ENCODE measurements at regions not wholly inside any gene's neighbourhood (a gene's known extent, or its start where the extent isn't known, plus 50 kb on each side); places are given as distances from the start of the nearest gene placed in this dataset.

- CTCF ChIA-PET: no interaction called here
- H3K27me3 ChIP-seq (ENCODE audit: control insufficient read depth, insufficient read depth, low read length): no peaks in the 10 kb centered on the region
- POLR2A ChIA-PET: no interaction called here
- no peak overlapping the region for H3K4me3 ChIP-seq (ENCODE audit: low read depth, low read length)
- H3K9me3 ChIP-seq (ENCODE audit: control insufficient read depth, insufficient read depth, low read length): no peaks in the 10 kb centered on the region
- TF ChIP-seq CTCF (IDR thresholded peaks at IDR 0.05; ENCODE audit: low read depth, low read length): no peak
- no peak for DNase-seq (ENCODE audit: low read depth, low spot score)
- no peak overlapping the region for H3K27ac ChIP-seq (ENCODE audit: low read depth, low read length)
Observed at GRCh38 chr1:55938376-55938850, 641.0 kb downstream of the PLPP3 start.

- H3K27me3 ChIP-seq (ENCODE audit: control insufficient read depth, insufficient read depth, low read length): no peaks in the 10 kb centered on the region
- no peak overlapping the region for H3K27ac ChIP-seq (ENCODE audit: low read depth, low read length)
- ChIA-PET CTCF (no interaction called here), POLR2A (no interaction called here)
- DNase-seq (ENCODE audit: low read depth, low spot score): no peak
- H3K9me3 ChIP-seq (ENCODE audit: control insufficient read depth, insufficient read depth, low read length): no peaks in the 10 kb centered on the region
- no peak for TF ChIP-seq CTCF (IDR thresholded peaks at IDR 0.05; ENCODE audit: low read depth, low read length)
- H3K4me3 ChIP-seq (ENCODE audit: low read depth, low read length): no peak overlapping the region
Observed at GRCh38 chr1:55937840-55938375, 641.5 kb downstream of the PLPP3 start.

- H3K9me3 ChIP-seq (ENCODE audit: control insufficient read depth, insufficient read depth, low read length): no peaks in the 10 kb centered on the region
- H3K27me3 ChIP-seq (ENCODE audit: control insufficient read depth, insufficient read depth, low read length): no peaks in the 10 kb centered on the region
- no peak overlapping the region for H3K4me3 ChIP-seq (ENCODE audit: low read depth, low read length)
- DNase-seq (ENCODE audit: low read depth, low spot score): no peak
- TF ChIP-seq CTCF (IDR thresholded peaks at IDR 0.05; ENCODE audit: low read depth, low read length): no peak
- POLR2A ChIA-PET: no interaction called here
- CTCF ChIA-PET: no interaction called here
- H3K27ac ChIP-seq (ENCODE audit: low read depth, low read length): no peak overlapping the region
Observed at GRCh38 chr1:55935236-55935635, 644.1 kb downstream of the PLPP3 start.

GRCh38 chr1:55932402-55932801 is 647.0 kb downstream of the PLPP3 start:
- no peaks in the 10 kb centered on the region for H3K9me3 ChIP-seq (ENCODE audit: control insufficient read depth, insufficient read depth, low read length)
- TF ChIP-seq CTCF (IDR thresholded peaks at IDR 0.05; ENCODE audit: low read depth, low read length): no peak
- CTCF ChIA-PET: interaction anchor here (0.7 kb wide), 1 partner anchor 18 kb away, joined by 3 read pairs; no protein-coding TSS in a partner anchor
- POLR2A ChIA-PET: no interaction called here
- no peak overlapping the region for H3K4me3 ChIP-seq (ENCODE audit: low read depth, low read length)
- H3K27me3 ChIP-seq (ENCODE audit: control insufficient read depth, insufficient read depth, low read length): no peaks in the 10 kb centered on the region
- no peak for DNase-seq (ENCODE audit: low read depth, low spot score)
- H3K27ac ChIP-seq (ENCODE audit: low read depth, low read length): no peak overlapping the region

GRCh38 chr1:55931081-55931940 is 648.1 kb downstream of the PLPP3 start:
- CTCF ChIA-PET: no interaction called here
- Histone ChIP-seq H3K4me3 (ENCODE audit: low read depth, low read length) (no peak overlapping the region), H3K27ac (ENCODE audit: low read depth, low read length) (no peak overlapping the region), H3K9me3 (ENCODE audit: control insufficient read depth, insufficient read depth, low read length) (no peaks in the 10 kb centered on the region), H3K27me3 (ENCODE audit: control insufficient read depth, insufficient read depth, low read length) (no peaks in the 10 kb centered on the region)
- TF ChIP-seq CTCF (IDR thresholded peaks at IDR 0.05; ENCODE audit: low read depth, low read length): no peak
- no peak for DNase-seq (ENCODE audit: low read depth, low spot score)
- POLR2A ChIA-PET: no interaction called here
